HCEC 1CT (cell line): ENCODE measurements at regions not wholly inside any gene's neighbourhood (a gene's known extent, or its start where the extent isn't known, plus 50 kb on each side); places are given as distances from the start of the nearest gene placed in this dataset.
"Not testable (repeated sequence)": the region's sequence is repeated elsewhere in the genome, so short reads cannot be mapped to it uniquely, and the experiment has no call there.

Experiments used
- DNase-seq: peaks from one replicate; pipeline ENCODE4 v3.0.0-alpha.2; 2017

DNA sequence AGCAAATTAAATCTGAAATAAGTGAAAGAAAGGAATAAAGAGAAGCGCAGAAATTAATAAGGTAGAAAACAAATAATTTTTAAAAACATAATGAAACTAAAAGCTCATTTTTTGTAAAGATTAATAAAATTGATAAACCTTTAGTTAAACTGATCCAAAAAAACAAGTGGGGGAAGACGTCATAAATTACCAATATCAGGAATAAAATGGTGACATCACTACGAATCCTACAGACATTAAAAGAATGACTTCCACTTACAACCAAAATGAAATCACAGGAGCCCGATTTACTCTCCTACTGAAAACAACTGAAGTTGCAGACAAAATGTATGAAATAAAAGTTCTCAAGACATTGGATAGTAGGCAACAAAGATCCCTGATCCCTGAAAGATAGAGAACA is 68.1 kb upstream of the IFFO2 start:
- no peak for DNase-seq

DNA sequence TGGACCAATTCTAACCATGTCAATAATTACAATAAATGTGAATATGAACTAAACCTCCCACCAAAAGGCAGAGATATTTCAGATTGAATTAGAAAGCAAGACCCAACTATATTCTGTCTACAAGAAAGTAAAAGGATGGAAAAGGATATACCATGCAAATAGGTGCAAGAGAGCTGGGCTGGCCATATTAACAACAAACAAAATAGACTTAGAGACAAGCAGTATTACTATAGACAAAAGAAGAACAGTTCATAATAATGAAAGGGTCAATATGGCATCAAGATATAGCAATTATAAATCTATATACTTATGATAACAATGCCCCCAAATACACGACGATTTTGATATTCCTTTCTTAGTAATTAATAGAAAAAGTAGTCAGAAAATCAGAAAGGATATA is 67.3 kb upstream of the IFFO2 start:
- no peak for DNase-seq

GRCh38 chr1:19021845-19022244 is 65.4 kb upstream of the IFFO2 start:
- DNase-seq = no peak

DNA sequence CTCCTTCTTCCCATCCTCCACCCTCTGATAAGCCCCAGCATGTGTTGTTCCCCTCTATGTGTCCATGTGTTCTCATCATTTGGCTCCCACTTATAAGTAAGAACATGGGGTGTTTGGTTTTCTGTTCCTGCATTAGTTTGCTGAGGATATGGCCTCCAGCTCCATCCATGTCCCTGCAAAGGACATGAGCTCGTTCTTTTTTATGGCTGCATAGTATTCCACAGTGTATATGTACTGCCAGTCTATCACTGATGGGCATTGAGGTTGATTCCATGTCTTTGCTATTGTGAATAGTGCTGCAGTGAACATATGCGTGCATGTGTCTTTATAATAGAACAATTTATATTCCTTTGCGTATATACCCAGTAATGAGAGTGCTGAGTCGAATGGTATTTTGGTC is 62.8 kb upstream of the IFFO2 start:
- not testable (repeated sequence) for DNase-seq

DNA sequence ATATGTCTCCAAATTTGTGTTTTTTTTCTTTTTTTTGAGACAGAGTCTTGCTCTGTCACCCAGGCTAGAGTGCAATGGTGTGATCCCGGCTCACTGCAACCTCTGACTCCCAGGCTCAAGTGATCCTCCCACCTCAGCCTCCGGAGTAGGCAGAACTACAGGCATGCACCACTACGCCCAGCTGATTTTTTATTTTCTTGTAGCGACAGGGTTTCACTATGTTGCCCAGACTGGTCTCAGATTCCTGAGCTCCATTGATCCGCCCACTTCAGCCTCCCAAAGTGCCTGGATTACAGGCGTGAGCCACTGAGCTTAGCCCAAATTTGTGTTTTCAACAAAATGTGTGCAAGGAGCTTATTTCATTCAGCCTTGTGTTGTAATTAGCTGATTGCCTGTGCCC is 59.0 kb upstream of the IFFO2 start:
- DNase-seq = no peak

GRCh38 chr1:19014765-19015164 is 58.3 kb upstream of the IFFO2 start:
- DNase-seq = no peak

DNA sequence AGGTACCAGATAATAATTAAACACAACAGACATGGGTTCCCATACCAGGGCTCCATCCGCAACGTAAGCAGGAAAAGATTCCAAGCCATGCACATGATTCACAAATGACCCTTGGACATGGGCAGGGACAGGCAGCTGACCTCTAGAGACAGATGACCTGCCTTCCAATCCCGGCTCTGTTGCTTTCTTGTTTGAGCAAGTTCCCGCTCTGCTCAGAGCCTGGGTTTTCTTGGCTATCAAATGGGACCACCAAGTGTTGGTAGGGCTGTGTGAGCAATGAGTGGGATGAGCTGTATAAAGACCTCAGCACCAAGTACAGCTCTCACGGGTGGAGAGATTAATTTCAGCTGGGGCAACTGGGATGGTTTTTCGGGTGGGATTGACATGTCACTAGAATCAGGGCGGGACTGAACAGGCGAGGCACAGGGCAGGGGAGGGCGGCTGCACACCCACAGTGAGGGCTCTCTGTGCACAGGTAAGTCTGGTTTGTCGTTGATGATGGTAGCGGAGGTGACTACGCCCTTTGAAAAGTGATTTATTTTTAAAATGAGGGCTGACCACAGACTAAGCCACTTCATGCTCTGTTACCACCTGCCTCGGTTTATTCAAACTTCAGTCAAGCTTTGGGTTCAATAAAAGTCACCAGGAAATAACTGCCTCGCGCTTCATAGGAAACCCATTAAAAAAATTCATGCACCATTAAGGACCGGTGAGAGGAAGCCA is 57.5 kb upstream of the IFFO2 start:
- DNase-seq = no peak

DNA sequence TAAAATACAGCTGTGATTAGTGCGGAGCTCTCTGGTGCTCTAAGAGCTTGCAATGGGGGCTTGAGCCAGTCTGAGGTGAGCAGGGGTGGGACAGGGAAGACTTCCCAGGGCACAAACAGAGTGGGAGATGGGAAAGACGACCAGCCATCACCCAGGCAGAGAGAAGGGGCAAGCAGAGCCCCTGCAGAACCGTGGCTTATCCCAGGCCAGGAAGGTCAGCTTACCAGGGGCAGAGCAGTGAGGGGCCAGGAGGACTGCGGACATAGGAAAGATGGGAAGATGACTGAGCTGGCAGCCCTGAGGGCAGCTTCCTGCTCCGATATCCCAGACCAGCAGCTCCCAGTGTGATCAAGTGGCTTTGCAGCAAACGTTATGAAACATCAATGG is 55.4 kb upstream of the IFFO2 start:
- no peak for DNase-seq

- DNase-seq = peak; percentile 98
Measured at GRCh38 chr1:19010995-19011844, 54.7 kb upstream of the IFFO2 start.

DNA sequence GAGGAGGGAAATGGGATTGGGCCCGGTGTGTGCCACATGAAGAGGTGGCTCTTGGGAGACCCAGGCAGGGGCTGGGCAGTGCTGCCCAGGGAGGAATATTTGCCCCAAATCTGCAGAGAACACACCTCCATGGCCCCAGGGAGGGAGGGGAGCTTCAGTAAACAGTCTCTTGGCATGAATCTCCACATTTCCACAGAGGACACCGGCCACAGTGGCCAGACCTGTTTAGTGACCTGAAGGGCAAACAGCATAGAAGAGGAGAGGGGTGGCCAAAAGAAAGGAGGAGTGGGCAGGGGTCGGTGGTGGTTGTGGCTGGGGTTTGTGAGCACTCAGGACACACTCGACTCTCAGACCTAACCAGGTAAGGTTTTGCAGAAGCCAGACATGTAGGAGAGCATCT is 54.0 kb upstream of the IFFO2 start:
- DNase-seq = peak; percentile 45

DNA sequence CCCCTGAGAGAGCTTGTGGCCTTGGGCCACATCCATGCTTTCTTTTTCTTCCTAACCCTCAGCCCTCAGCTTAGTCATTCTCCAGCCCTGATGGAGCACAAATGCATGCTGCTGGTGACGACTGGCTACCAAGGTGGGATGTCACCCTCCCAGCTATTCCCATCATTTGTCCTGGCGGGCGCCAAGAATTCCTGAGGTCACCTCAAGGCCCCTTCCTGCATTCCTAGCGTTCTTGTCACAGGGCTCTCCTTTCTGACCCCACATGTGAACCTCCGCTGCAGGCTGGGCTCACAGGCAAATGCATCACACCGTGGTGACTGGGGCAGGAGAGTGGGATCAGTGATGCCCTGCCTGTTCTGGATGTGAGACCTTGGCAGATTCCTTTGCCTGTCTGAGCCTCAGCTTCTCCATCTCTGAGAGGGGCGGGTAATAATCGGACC is 53.4 kb upstream of the IFFO2 start:
- DNase-seq = peak; percentile 85

- DNase-seq = no peak
Measured at GRCh38 chr1:19009126-19009881, 52.8 kb upstream of the IFFO2 start.

DNA sequence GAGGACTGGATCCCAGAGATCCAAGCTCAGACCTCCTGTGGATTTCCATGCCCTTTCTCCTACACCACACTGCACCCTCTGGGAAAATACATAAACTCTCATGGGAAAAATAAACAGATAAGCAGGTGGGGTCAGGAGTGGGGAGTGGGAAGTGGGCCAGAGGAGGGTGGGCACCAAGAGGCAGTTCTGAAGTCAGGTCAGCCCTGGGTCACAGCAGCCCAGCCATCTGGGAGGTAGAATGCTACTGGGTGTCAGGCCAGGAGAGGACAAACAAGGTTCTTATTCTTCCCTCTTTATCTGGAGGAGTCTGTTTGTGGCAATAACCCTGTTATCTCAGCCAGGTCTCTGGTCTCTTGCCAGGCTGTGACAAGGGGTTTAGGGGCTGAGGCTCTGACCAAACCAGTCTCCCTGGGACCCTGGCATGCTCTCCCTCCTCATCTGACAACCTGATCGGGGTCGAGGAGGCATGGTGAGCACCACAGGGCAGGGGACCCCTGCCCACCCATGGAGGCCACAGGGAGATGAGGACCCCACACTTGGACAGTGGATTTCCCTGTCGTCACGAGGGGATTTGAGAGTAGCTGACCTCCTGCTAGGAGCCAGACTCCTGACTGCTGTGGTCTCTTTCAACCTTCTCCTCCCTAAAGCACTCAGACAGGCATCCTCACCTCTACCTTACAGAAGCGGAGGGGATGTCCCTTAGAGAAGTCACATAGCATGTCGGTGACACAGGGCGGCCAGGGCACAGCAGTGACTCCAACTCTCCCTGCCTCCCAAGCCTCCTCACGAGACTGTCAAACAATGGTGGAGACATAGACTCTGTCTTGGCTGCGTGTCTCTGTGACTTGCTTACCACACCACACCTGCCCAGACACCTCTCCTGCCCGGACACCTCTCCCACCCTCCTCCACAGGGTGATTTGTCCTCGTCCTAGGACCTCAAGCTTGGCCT is 51.3 kb upstream of the IFFO2 start:
- no peak for DNase-seq

GRCh38 chr1:19006837-19007271 is 50.4 kb upstream of the IFFO2 start:
- no peak for DNase-seq
